Activated naive CD4-positive, alpha-beta T cell treated with anti-CD3 and anti-CD28 coated beads, Interleukin-2, amount 10 ng/mL, durations not matched to agents 7 days and 5 days (primary cell): ENCODE measurements at regions not wholly inside any gene's neighbourhood (a gene's known extent, or its start where the extent isn't known, plus 50 kb on each side); places are given as distances from the start of the nearest gene placed in this dataset.
"Not testable (repeated sequence)": the region's sequence is repeated elsewhere in the genome, so short reads cannot be mapped to it uniquely, and the experiment has no call there.

ENCODE experiments used
- CTCF ChIA-PET: fragments of 350-600 bp; sonication (Branson Sonifier 250); formaldehyde crosslinking; loops from one replicate; lab custom pipeline; 2021; ENCODE audit warnings: antibody characterized with exemption; lab: Charles Lee
- DNase-seq: peaks from one replicate; pipeline ENCODE4 v3.0.0-alpha.2; 2020
- H3K27ac Mint-ChIP-seq: one replicate; pipeline ENCODE4 v1.8.0; 2021; ENCODE audit warnings: mild to moderate bottlenecking, moderate library complexity, mixed read lengths
- H3K27me3 Mint-ChIP-seq: one replicate; pipeline ENCODE4 v1.8.0; 2021; ENCODE audit warnings: mild to moderate bottlenecking, mixed read lengths
- H3K36me3 Mint-ChIP-seq: one replicate; pipeline ENCODE4 v1.8.0; 2021; ENCODE audit warnings: mixed read lengths
- H3K4me1 Mint-ChIP-seq: one replicate; pipeline ENCODE4 v1.8.0; 2021; ENCODE audit warnings: mixed read lengths
- H3K4me3 Mint-ChIP-seq: one replicate; pipeline ENCODE4 v1.8.0; 2021; ENCODE audit warnings: mild to moderate bottlenecking, moderate library complexity, mixed read lengths
- H3K9me3 Mint-ChIP-seq: one replicate; pipeline ENCODE4 v1.8.0; 2021; ENCODE audit warnings: mixed read lengths

GRCh38 chrX:124250835-124251437 is 81.5 kb upstream of the TEX13D start:
- Mint-ChIP-seq H3K27ac (no peak overlapping the region), H3K9me3 (peaks cover 5% of the 10 kb centered on the region), H3K4me3 (no peak overlapping the region), H3K4me1 (peaks cover 15% of the 10 kb centered on the region), H3K27me3 (no peaks in the 10 kb centered on the region), H3K36me3 (peaks cover 3% of the 10 kb centered on the region)
- CTCF ChIA-PET = no interaction called here
- no peak for DNase-seq

DNA sequence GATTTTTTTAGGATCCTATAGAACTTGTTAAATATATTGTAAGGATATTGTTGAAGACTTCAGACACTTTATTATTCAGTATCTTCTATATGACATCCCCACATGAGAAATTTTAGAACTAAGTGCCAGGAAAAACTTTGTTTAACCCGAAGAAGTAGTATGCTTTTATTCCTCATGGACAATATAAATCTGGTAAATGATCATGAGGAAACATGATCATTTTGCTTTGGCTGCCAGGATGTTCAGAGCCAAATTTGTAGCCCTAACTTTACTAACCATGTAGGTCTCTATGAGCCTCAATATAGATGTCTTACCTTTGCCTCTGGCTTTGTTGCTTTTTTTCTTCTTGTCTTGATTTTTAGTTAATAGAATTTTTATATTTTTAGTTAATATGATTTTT is 77.8 kb upstream of the TEX13D start:
- H3K9me3 Mint-ChIP-seq = peaks cover 3% of the 10 kb centered on the region
- peaks cover 1% of the 10 kb centered on the region for H3K36me3 Mint-ChIP-seq
- no peak overlapping the region for H3K4me3 Mint-ChIP-seq
- H3K4me1 Mint-ChIP-seq = peaks cover 1% of the 10 kb centered on the region
- CTCF ChIA-PET = no interaction called here
- DNase-seq = no peak
- no peak overlapping the region for H3K27ac Mint-ChIP-seq
- H3K27me3 Mint-ChIP-seq = no peaks in the 10 kb centered on the region

DNA sequence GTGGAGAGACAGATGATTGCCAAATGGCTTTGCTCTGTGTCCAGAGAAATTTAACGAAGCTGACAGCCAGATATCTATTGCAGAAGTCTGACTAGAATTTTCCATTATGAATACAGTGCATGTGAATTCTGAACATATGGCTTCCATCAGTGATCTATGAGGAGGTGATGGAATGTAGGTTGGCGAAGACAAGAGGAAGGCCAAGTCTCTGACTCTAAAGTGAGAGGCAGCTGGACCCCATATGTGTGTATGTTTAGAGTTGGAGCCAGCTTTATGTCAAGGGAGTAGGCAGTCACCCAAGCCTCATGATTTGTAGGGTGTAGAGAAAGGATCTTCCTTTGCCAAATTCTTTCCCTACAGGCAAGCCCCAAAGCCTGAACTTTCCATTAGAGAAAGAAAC is 76.2 kb upstream of the TEX13D start:
- Mint-ChIP-seq H3K36me3 (peaks cover 1% of the 10 kb centered on the region), H3K27ac (no peak overlapping the region), H3K4me3 (no peak overlapping the region), H3K27me3 (no peaks in the 10 kb centered on the region), H3K4me1 (no peaks in the 10 kb centered on the region), H3K9me3 (peaks cover 3% of the 10 kb centered on the region)
- DNase-seq = no peak
- CTCF ChIA-PET = no interaction called here

GRCh38 chrX:124256629-124257380 is 75.7 kb upstream of the TEX13D start:
- no peaks in the 10 kb centered on the region for H3K27me3 Mint-ChIP-seq
- H3K4me1 Mint-ChIP-seq = no peaks in the 10 kb centered on the region
- DNase-seq = no peak
- H3K4me3 Mint-ChIP-seq = no peak overlapping the region
- no peaks in the 10 kb centered on the region for H3K36me3 Mint-ChIP-seq
- CTCF ChIA-PET = no interaction called here
- no peak overlapping the region for H3K27ac Mint-ChIP-seq
- H3K9me3 Mint-ChIP-seq = peaks cover 3% of the 10 kb centered on the region

DNA sequence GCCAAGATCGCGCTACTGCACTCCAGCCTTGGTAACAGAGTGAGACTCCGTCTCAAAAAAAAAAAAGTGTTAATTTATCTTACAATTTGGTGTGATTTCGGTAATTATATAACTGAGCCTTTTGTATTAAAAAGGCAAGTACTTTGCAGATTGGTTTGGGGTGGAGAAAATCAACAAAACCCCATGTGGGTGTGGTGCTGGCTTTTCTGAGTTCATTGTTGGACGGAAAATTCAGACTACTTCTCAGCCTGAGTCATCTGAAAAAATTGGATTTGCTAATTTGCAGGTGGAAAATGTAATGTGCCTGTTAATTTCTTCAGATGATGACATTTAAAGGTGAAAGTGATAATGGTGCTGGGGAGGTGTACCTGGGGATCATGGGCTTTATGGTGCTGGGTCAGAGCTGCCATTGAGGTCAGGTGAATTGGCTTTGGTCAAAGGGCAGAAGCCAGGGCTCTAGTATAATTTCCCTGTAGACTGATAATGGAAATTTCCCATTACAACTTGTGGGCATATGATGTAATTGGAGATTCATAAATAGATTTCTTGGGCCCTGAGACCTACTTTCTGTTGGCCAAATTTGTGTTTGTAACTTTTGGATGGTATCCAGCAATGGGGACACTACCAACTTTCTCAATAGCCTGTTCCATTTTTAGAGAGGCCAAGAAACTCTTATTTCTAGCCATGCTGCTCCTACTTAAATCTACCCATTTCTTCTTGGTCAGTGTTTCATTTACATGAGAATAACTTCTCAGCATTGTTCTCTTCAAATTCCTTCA is 74.3 kb upstream of the TEX13D start:
- CTCF ChIA-PET = no interaction called here
- H3K9me3 Mint-ChIP-seq = no peaks in the 10 kb centered on the region
- no peaks in the 10 kb centered on the region for H3K36me3 Mint-ChIP-seq
- no peak overlapping the region for H3K4me3 Mint-ChIP-seq
- no peaks in the 10 kb centered on the region for H3K4me1 Mint-ChIP-seq
- no peaks in the 10 kb centered on the region for H3K27me3 Mint-ChIP-seq
- H3K27ac Mint-ChIP-seq = no peak overlapping the region
- DNase-seq = no peak

GRCh38 chrX:124260845-124261244 is 71.6 kb upstream of the TEX13D start:
- CTCF ChIA-PET = no interaction called here
- H3K36me3 Mint-ChIP-seq = no peaks in the 10 kb centered on the region
- H3K9me3 Mint-ChIP-seq = peaks cover 2% of the 10 kb centered on the region
- no peaks in the 10 kb centered on the region for H3K27me3 Mint-ChIP-seq
- no peak overlapping the region for H3K4me3 Mint-ChIP-seq
- DNase-seq = no peak
- H3K27ac Mint-ChIP-seq = no peak overlapping the region
- H3K4me1 Mint-ChIP-seq = peaks cover 7% of the 10 kb centered on the region

DNA sequence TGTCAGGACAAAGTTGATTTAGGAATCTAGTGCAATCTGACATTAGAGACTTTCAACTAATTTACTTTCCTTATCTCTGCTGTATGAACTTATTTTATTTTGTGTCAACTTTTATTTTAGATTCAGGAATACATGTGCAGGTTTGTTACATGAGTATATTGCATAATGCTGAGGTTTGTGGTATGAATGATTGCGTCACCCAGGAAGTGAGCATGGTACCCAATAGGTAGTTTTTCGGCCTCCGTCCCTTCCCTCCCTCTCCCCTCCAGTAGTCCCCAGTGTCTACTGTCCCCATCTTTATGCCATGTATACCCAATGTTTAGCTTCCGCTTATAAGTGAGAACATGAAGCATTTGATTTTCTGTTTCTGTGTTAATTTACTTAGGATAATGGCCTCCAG is 68.7 kb upstream of the TEX13D start:
- Mint-ChIP-seq H3K27ac (no peak overlapping the region), H3K4me3 (no peak overlapping the region), H3K27me3 (no peaks in the 10 kb centered on the region), H3K36me3 (no peaks in the 10 kb centered on the region), H3K9me3 (peaks cover 2% of the 10 kb centered on the region), H3K4me1 (peaks cover 7% of the 10 kb centered on the region)
- no peak for DNase-seq
- CTCF ChIA-PET = no interaction called here

- no peaks in the 10 kb centered on the region for H3K27me3 Mint-ChIP-seq
- no peak for DNase-seq
- CTCF ChIA-PET = no interaction called here
- peaks cover 4% of the 10 kb centered on the region for H3K9me3 Mint-ChIP-seq
- H3K4me1 Mint-ChIP-seq = peaks cover 7% of the 10 kb centered on the region
- H3K27ac Mint-ChIP-seq = no peak overlapping the region
- no peaks in the 10 kb centered on the region for H3K36me3 Mint-ChIP-seq
- H3K4me3 Mint-ChIP-seq = no peak overlapping the region
These were observed 64.4 kb upstream of the TEX13D start for GRCh38 chrX:124268099-124268498.

GRCh38 chrX:124269881-124270280 is 62.6 kb upstream of the TEX13D start:
- CTCF ChIA-PET = no interaction called here
- peaks cover 4% of the 10 kb centered on the region for H3K9me3 Mint-ChIP-seq
- no peak overlapping the region for H3K4me3 Mint-ChIP-seq
- H3K27ac Mint-ChIP-seq = no peak overlapping the region
- no peaks in the 10 kb centered on the region for H3K4me1 Mint-ChIP-seq
- H3K36me3 Mint-ChIP-seq = no peaks in the 10 kb centered on the region
- DNase-seq = no peak
- no peaks in the 10 kb centered on the region for H3K27me3 Mint-ChIP-seq

GRCh38 chrX:124271599-124271998 is 60.9 kb upstream of the TEX13D start:
- H3K27ac Mint-ChIP-seq, H3K4me3 Mint-ChIP-seq, H3K9me3 Mint-ChIP-seq, CTCF ChIA-PET, H3K36me3 Mint-ChIP-seq, H3K27me3 Mint-ChIP-seq, DNase-seq, H3K4me1 Mint-ChIP-seq: not testable (repeated sequence)

GRCh38 chrX:124272370-124272982 is 60.0 kb upstream of the TEX13D start:
- no peaks in the 10 kb centered on the region for H3K4me1 Mint-ChIP-seq
- H3K9me3 Mint-ChIP-seq = peaks cover 2% of the 10 kb centered on the region
- CTCF ChIA-PET = no interaction called here
- H3K27ac Mint-ChIP-seq = no peak overlapping the region
- no peaks in the 10 kb centered on the region for H3K27me3 Mint-ChIP-seq
- no peaks in the 10 kb centered on the region for H3K36me3 Mint-ChIP-seq
- no peak overlapping the region for H3K4me3 Mint-ChIP-seq
- no peak for DNase-seq

DNA sequence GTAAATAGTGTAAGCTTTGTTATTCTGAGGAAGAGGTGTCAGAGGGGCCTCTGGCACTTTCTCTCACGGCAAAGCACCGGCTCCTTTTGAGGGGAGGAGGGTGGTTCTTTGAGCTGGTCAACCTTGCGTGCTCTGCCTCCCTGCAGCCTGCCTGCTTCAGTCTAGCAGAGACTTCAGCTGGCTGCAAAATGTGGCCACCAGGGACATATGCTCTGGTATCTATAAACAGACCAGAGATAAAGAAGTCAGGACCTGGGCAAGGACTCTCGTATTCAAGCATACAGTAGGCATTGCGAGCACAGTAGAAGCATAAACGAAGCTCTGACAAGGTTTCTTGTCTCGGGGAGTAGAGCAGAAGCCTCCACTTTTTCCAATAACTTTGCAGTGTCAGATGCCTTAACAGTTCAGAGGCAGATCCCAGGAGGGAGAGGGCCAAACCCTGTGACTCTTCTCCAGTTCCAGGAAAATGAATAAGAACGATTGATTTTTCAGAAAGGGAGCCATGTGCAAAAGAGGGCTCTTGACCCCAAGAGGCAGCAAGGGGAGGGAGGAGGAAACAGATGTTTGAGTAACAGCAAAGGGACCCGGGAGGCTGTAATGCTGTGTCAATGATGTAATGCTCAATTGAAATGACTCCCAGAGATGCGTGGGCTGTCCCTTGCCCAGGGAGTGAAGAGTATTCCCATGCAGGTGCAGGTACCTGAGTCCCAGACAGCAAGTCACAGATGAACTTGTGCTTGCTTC is 57.9 kb upstream of the TEX13D start:
- Mint-ChIP-seq H3K27ac (no peak overlapping the region), H3K4me1 (no peaks in the 10 kb centered on the region), H3K27me3 (no peaks in the 10 kb centered on the region), H3K36me3 (no peaks in the 10 kb centered on the region), H3K4me3 (no peak overlapping the region), H3K9me3 (peaks cover 2% of the 10 kb centered on the region)
- no peak for DNase-seq
- CTCF ChIA-PET = interaction anchor here (1.1 kb wide), 1 partner anchor 92 kb away, joined by 3 read pairs; no protein-coding TSS in a partner anchor

GRCh38 chrX:124275182-124275894 is 57.1 kb upstream of the TEX13D start:
- DNase-seq = no peak
- Mint-ChIP-seq H3K4me1 (no peaks in the 10 kb centered on the region), H3K36me3 (no peaks in the 10 kb centered on the region), H3K9me3 (peaks cover 2% of the 10 kb centered on the region), H3K27me3 (no peaks in the 10 kb centered on the region), H3K27ac (no peak overlapping the region), H3K4me3 (no peak overlapping the region)
- CTCF ChIA-PET = interaction anchor here (1.1 kb wide), 1 partner anchor 91 kb away, joined by 3 read pairs; no protein-coding TSS in a partner anchor
